SK-N-SH (cell line): ENCODE measurements at regions not wholly inside any gene's neighbourhood (a gene's known extent, or its start where the extent isn't known, plus 50 kb on each side); places are given as distances from the start of the nearest gene placed in this dataset.

Experiments used
- CTCF ChIA-PET: fragments of 300-600, 350-600 bp; formaldehyde crosslinking; extraction: SDS; loops from one replicate; lab custom pipeline; 2021; lab: Yijun Ruan, JAX
- POLR2A ChIA-PET: fragments of 350-600 bp; sonication (Branson Sonifier 250); formaldehyde crosslinking; extraction: SDS; loops from one replicate; lab custom pipeline; 2020; ENCODE audit warnings: antibody characterized with exemption, inconsistent platforms; lab: Yijun Ruan, JAX
- DNase-seq: peaks from one replicate; pipeline ENCODE4 v3.0.0; 2012
- H2AFZ ChIP-seq: fragments of 200-600 bp; sonication (generic); 2 replicates; pipeline ENCODE4 v1.8.1; 2016; ENCODE audit warnings: antibody characterized with exemption, mild to moderate bottlenecking, low read depth
- H3F3A ChIP-seq: fragments of 200-600 bp; sonication (generic); replicated peaks from 2 replicates; pipeline ENCODE3; 2016; ENCODE audit warnings: antibody characterized with exemption, mild to moderate bottlenecking; ENCODE audit not compliant: insufficient read depth
- H3K27ac ChIP-seq, 2 experiments: fragments of 200-500 bp in 1 of 2; fragments of 200-600 bp in 1 of 2; sonication (Bioruptor generic) in 1 of 2; sonication (generic), shearing (Covaris generic) in 1 of 2; 2 replicates each; pipeline versions ENCODE4 v1.5.1 to v1.6.1; 2014 to 2016; ENCODE audit warnings: low read depth in 2 of 2, inconsistent platforms in 1 of 2, low read length in 1 of 2, mild to moderate bottlenecking in 1 of 2, mixed read lengths in 1 of 2
- H3K27me3 ChIP-seq: fragments of 200-600 bp; sonication (generic), shearing (Covaris generic); 2 replicates; pipeline ENCODE4 v1.6.1; 2016; ENCODE audit warnings: mixed run types; ENCODE audit not compliant: insufficient read depth
- H3K36me3 ChIP-seq, 2 experiments: fragments of 200-500 bp in 1 of 2; fragments of 200-600 bp in 1 of 2; sonication (Bioruptor generic) in 1 of 2; sonication (generic) in 1 of 2; replicated peaks in 1 of 2; 2 replicates each; pipeline versions ENCODE3 to v1.5.1; 2014 to 2016; ENCODE audit warnings: low read length in 1 of 2, mild to moderate bottlenecking in 1 of 2; ENCODE audit not compliant: insufficient read depth in 2 of 2, control insufficient read depth in 1 of 2
- H3K4me1 ChIP-seq, 2 experiments: fragments of 200-500 bp in 1 of 2; fragments of 200-600 bp in 1 of 2; sonication (Bioruptor generic) in 1 of 2; sonication (generic), shearing (Covaris generic) in 1 of 2; 2 replicates each; pipeline versions ENCODE4 v1.5.1 to v1.6.1; 2014 to 2016; ENCODE audit warnings: low read depth in 1 of 2, low read length in 1 of 2, mixed run types in 1 of 2; ENCODE audit not compliant: insufficient read depth in 2 of 2, control insufficient read depth in 1 of 2
- H3K4me2 ChIP-seq: fragments of 200-600 bp; sonication (generic), shearing (Covaris generic); 2 replicates; pipeline ENCODE4 v1.6.1; 2017; ENCODE audit warnings: mixed run types
- H3K4me3 ChIP-seq, 2 experiments: fragments of 200-500 bp in 1 of 2; fragments of 200-600 bp in 1 of 2; sonication (Bioruptor generic) in 1 of 2; sonication (generic), shearing (Covaris generic) in 1 of 2; 2 replicates each; pipeline versions ENCODE4 v1.5.1 to v1.8.1; 2014 to 2016; ENCODE audit warnings: low read depth in 2 of 2, inconsistent platforms in 1 of 2, low read length in 1 of 2, mild to moderate bottlenecking in 1 of 2, mixed read lengths in 1 of 2, moderate library complexity in 1 of 2
- H3K79me2 ChIP-seq: fragments of 200-600 bp; sonication (generic); 2 replicates; pipeline ENCODE4 v1.8.1; 2017; ENCODE audit warnings: mild to moderate bottlenecking; ENCODE audit not compliant: insufficient read depth
- H3K9ac ChIP-seq: fragments of 200-600 bp; sonication (generic); 2 replicates; pipeline ENCODE4 v1.6.1; 2017; ENCODE audit warnings: mixed run types
- H3K9me2 ChIP-seq: fragments of 200-600 bp; sonication (generic); 2 replicates; pipeline ENCODE4 v1.6.1; 2017; ENCODE audit warnings: mixed run types
- H3K9me3 ChIP-seq: fragments of 200-600 bp; sonication (generic); 2 replicates; pipeline ENCODE4 v1.6.1; 2017; ENCODE audit warnings: mixed run types, mild to moderate bottlenecking, moderate library complexity
- H4K20me1 ChIP-seq: fragments of 200-600 bp; sonication (generic); 2 replicates; pipeline ENCODE4 v1.6.1; 2017; ENCODE audit warnings: mild to moderate bottlenecking, mixed run types; ENCODE audit not compliant: insufficient read depth
- CTCF ChIP-seq: fragments of 200-600 bp; sonication (generic); IDR thresholded peaks from 2 replicates; pipeline ENCODE4 v1.6.1; 2017; ENCODE audit warnings: antibody characterized with exemption, mild to moderate bottlenecking, moderate library complexity
- ELF1 ChIP-seq: IDR thresholded peaks from 2 replicates; pipeline ENCODE4 v1.4.0; 2012
- EP300 ChIP-seq, 2 experiments: IDR thresholded peaks; 2 replicates each; pipeline versions ENCODE4 v1.4.0 to v1.6.1; 2012; ENCODE audit warnings: borderline replicate concordance in 1 of 2, low read depth in 1 of 2, low read length in 1 of 2
- EZH2phosphoT487 ChIP-seq: fragments of 200-600 bp; sonication (generic); IDR thresholded peaks from 2 replicates; pipeline ENCODE4 v1.6.1; 2017; ENCODE audit warnings: low read depth, mixed run types, mild to moderate bottlenecking, antibody characterized with exemption, moderate library complexity, borderline replicate concordance
- FOXJ3 ChIP-seq: sonication (generic); formaldehyde crosslinking; IDR thresholded peaks from 2 replicates; pipeline ENCODE4 v1.5.1; 2020; ENCODE audit warnings: mild to moderate bottlenecking, missing genetic modification reagents
- GABPA ChIP-seq: IDR thresholded peaks from 2 replicates; pipeline ENCODE4 v1.4.0; 2012; ENCODE audit warnings: low read depth, mild to moderate bottlenecking
- GATA2 ChIP-seq: sonication (generic); formaldehyde crosslinking; IDR thresholded peaks from 2 replicates; pipeline ENCODE4 v1.5.0; 2020; ENCODE audit warnings: mild to moderate bottlenecking, missing genetic modification reagents
- IRF3 ChIP-seq: fragments of 150-350 bp; IDR thresholded peaks from 2 replicates; pipeline ENCODE4 v1.6.1; 2016; ENCODE audit warnings: mild to moderate bottlenecking, low read depth, low read length
- JUND ChIP-seq: IDR thresholded peaks from 2 replicates; pipeline ENCODE4 v1.4.0; 2012
- MAX ChIP-seq: IDR thresholded peaks from 2 replicates; pipeline ENCODE4 v1.4.0; 2012; ENCODE audit warnings: low read depth
- MEF2A ChIP-seq: IDR thresholded peaks from 2 replicates; pipeline ENCODE4 v1.4.0; 2012; ENCODE audit warnings: low read depth, borderline replicate concordance
- MXI1 ChIP-seq: IDR thresholded peaks from 2 replicates; pipeline ENCODE4 v1.6.1; 2012; ENCODE audit warnings: mild to moderate bottlenecking, low read depth, low read length, improper control_type of control experiment
- NFIC ChIP-seq: IDR thresholded peaks from 2 replicates; pipeline ENCODE4 v1.4.0; 2012; ENCODE audit warnings: borderline replicate concordance
- NRF1 ChIP-seq: IDR thresholded peaks from 2 replicates; pipeline ENCODE4 v1.6.1; 2012; ENCODE audit warnings: low read depth, mild to moderate bottlenecking, low read length
- RCOR1 ChIP-seq: fragments of 150-350 bp; IDR thresholded peaks from 2 replicates; pipeline ENCODE4 v1.6.1; 2017; ENCODE audit warnings: antibody characterized with exemption, low read length
- RFX5 ChIP-seq: IDR thresholded peaks from 2 replicates; pipeline ENCODE4 v1.6.1; 2012; ENCODE audit warnings: mild to moderate bottlenecking, improper control_type of control experiment, low read length
- RXRA ChIP-seq: IDR thresholded peaks from 2 replicates; pipeline ENCODE4 v1.4.0; 2012; ENCODE audit warnings: low read depth, mild to moderate bottlenecking, borderline replicate concordance
- SIN3A ChIP-seq: IDR thresholded peaks from 2 replicates; pipeline ENCODE4 v1.6.1; 2012; ENCODE audit warnings: low read depth, mild to moderate bottlenecking, low read length, moderate library complexity, borderline replicate concordance
- SMC3 ChIP-seq: IDR thresholded peaks from 2 replicates; pipeline ENCODE4 v1.6.1; 2012; ENCODE audit warnings: low read depth, low read length, improper control_type of control experiment
- TAF1 ChIP-seq: IDR thresholded peaks from 2 replicates; pipeline ENCODE4 v1.6.1; 2012; ENCODE audit warnings: low read depth, mild to moderate bottlenecking, low read length, moderate library complexity, borderline replicate concordance
- TCF12 ChIP-seq: IDR thresholded peaks from 2 replicates; pipeline ENCODE4 v1.4.0; 2012
- TEAD4 ChIP-seq: IDR thresholded peaks from 2 replicates; pipeline ENCODE4 v1.4.0; 2012; ENCODE audit warnings: mild to moderate bottlenecking, borderline replicate concordance; ENCODE audit not compliant: insufficient read depth
- USF1 ChIP-seq: IDR thresholded peaks from 2 replicates; pipeline ENCODE4 v1.4.0; 2012; ENCODE audit warnings: low read depth, borderline replicate concordance
- USF2 ChIP-seq: fragments of 150-350 bp; IDR thresholded peaks from 2 replicates; pipeline ENCODE4 v1.6.1; 2017; ENCODE audit warnings: antibody characterized with exemption, low read length, low read depth, borderline replicate concordance
- YY1 ChIP-seq: IDR thresholded peaks from 2 replicates; pipeline ENCODE4 v1.4.0; 2012; ENCODE audit warnings: low read depth, mild to moderate bottlenecking

GRCh38 chr3:20741381-20741780, 555.4 kb upstream of the SGO1 start:
- no peaks in the 10 kb centered on the region for H3F3A ChIP-seq
- no peak overlapping the region for H2AFZ ChIP-seq
- no peak overlapping the region for H3K9ac ChIP-seq
- CTCF ChIA-PET, result no interaction called here
- no peak overlapping the region for H3K27ac ChIP-seq
- POLR2A ChIA-PET, result no interaction called here
- no peaks in the 10 kb centered on the region for H3K9me3 ChIP-seq
- H3K9me2 ChIP-seq, result no peaks in the 10 kb centered on the region
- no peak overlapping the region for H3K4me3 ChIP-seq
- H3K79me2 ChIP-seq, result no peaks in the 10 kb centered on the region
- no peak for DNase-seq
- H3K36me3 ChIP-seq, result no peaks in the 10 kb centered on the region
- no peaks in the 10 kb centered on the region; a peak in 1 of 4 replicates for H3K4me1 ChIP-seq
- no peaks in the 10 kb centered on the region for H4K20me1 ChIP-seq
- TF ChIP-seq TEAD4 (no peak), GATA2 (no peak), TCF12 (no peak), SIN3A (no peak), ELF1 (no peak), JUND (no peak), TAF1 (no peak), GABPA (no peak), NFIC (no peak), IRF3 (no peak), EZH2phosphoT487 (no peak), RCOR1 (no peak), USF1 (no peak), RFX5 (no peak), MAX (no peak)
- TF ChIP-seq, all 33 proteins: peak for 0
- Histone ChIP-seq H3K4me2 (no peak overlapping the region), H3K27me3 (no peaks in the 10 kb centered on the region)

- Histone ChIP-seq H3K9ac (no peak overlapping the region), H3K79me2 (no peaks in the 10 kb centered on the region), H4K20me1 (no peaks in the 10 kb centered on the region), H3K4me1 (no peaks in the 10 kb centered on the region; a peak in 1 of 4 replicates), H3K9me2 (no peaks in the 10 kb centered on the region), H3F3A (no peaks in the 10 kb centered on the region), H3K36me3 (no peaks in the 10 kb centered on the region), H3K9me3 (no peaks in the 10 kb centered on the region), H3K4me3 (no peak overlapping the region), H2AFZ (peak overlapping the region; percentile 73), H3K27ac (no peak overlapping the region), H3K27me3 (no peaks in the 10 kb centered on the region), H3K4me2 (0 out of 2 replicates have a peak overlapping the region, but pooled peaks have one; percentile 10)
- POLR2A ChIA-PET, result no interaction called here
- no peak for DNase-seq
- CTCF ChIA-PET, result interaction anchor here (0.9 to 1.4 kb wide), 3 partner anchors 13 to 228 kb away, joined by 3 to 4 read pairs (median 3); no protein-coding TSS in a partner anchor
- peak; percentile 37 for TF ChIP-seq CTCF
- TF ChIP-seq EP300 (IDR thresholded peaks at IDR 0.05; ENCODE audit: borderline replicate concordance in 1 of 2, low read depth in 1 of 2, low read length in 1 of 2), result no peak
- TF ChIP-seq SIN3A, result no peak
- TF ChIP-seq NRF1, result no peak
- no peak for TF ChIP-seq USF2
- no peak for TF ChIP-seq TCF12
- no peak for TF ChIP-seq MXI1
- TF ChIP-seq MEF2A, result no peak
- no peak for TF ChIP-seq EZH2phosphoT487
- TF ChIP-seq USF1, result no peak
- peak; percentile 26; the same call in 1 of the 2 replicates for TF ChIP-seq SMC3
- no peak for TF ChIP-seq YY1
- TF ChIP-seq FOXJ3 (CRISPR knock-in tag), result no peak
- no peak for TF ChIP-seq RXRA
These were observed 553.8 kb upstream of the SGO1 start for GRCh38 chr3:20739814-20740213.
